GM19043 (cell line): ENCODE measurements at regions not wholly inside any gene's neighbourhood (a gene's known extent, or its start where the extent isn't known, plus 50 kb on each side); places are given as distances from the start of the nearest gene placed in this dataset.

Source experiments
- ATAC-seq: cut with Tn5 transposase; IDR thresholded peaks from one replicate; pipeline ENCODE4 v1.9.1; 2021; ENCODE audit warnings: low read depth; ENCODE audit not compliant: unreplicated experiment

- no peak for ATAC-seq
Observed at GRCh38 chr5:167897371-167897770, 394.1 kb upstream of the WWC1 start.

DNA sequence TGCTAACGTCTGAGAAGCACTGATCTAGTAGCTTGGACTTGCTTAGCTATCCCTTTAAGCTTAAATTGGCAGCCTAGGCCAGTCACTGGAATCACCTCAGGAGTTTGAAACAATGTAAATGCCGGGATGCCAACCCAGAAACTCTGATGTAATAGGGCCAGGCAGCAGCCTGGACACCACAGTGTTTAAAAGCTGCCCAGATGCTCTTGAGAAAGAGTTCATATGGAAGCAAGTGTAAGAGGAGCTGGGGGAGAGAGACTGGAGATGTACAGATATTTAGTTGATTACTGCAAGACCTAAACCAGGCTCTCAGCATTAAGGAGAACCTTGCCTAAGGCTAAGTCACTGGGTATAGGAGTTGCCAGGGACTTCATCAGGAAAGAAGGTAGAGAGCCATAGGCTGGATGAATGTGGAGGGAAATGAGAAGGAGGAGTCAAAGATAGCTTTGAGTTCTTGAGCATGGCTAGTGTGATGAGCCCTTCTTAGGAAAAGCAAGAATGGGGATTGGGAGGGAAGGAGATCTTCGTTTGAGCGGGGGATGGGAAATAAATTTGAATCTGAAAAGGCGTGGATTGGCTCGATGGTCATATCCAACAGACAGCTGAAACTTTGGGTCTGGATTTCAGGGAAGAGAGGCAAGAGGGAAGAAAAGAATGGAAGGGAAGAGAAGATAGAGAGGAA is 392.9 kb upstream of the WWC1 start:
- no peak for ATAC-seq

GRCh38 chr5:167899490-167900070 is 391.9 kb upstream of the WWC1 start:
- ATAC-seq = no peak

DNA sequence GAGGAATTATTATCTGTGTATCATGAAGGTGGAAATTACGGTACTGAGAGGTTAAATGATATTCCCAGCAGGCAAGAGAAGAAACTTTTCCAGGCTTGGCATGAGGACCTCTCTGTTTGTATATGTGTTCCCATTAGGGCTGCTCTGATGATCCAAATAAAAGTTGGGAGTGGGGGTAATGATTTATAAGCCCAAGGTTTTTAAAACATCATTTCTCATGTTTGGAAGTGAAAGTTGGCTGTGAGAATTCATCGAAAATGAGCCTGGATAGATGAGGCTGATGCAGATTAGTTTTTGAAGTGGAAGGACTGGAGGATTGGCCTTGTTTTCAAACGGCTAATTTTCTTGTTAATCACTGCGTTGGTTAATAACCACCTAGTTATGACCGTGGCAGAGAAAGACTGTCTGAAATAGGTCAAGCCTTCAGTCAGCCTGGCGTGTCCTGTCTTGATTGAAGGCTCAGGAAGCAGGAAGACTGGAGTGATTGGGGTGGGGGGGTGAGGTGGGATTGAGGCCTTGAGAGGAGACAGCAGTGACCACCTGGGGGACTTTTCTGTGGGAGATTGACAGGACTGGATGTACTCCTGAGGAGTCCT is 391.0 kb upstream of the WWC1 start:
- ATAC-seq = no peak

GRCh38 chr5:167902298-167902697 is 389.1 kb upstream of the WWC1 start:
- ATAC-seq = no peak

- ATAC-seq = no peak
Observed at GRCh38 chr5:167903243-167903642, 388.2 kb upstream of the WWC1 start.

DNA sequence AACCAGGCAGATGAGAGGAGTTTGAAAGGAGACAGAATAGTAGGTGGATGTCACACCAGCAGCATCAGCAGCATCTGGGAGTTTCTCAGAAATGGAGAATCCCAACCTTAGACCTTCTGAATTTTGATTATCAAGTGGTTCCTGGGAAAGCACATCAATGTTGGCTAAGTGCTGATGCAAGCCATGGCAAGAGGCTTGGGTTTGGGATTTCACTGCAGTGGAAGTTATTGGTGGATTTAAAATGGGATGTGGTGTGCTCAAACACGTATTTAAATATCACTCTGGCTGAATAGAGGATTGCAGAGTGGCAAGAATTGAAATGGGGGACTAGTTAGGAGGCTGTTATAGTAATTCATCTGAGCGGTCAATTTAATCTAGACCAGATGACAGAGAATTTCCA is 387.8 kb upstream of the WWC1 start:
- no peak for ATAC-seq

GRCh38 chr5:167905919-167906853 is 385.3 kb upstream of the WWC1 start:
- ATAC-seq = no peak

- no peak for ATAC-seq
Observed at GRCh38 chr5:167908606-167909005, 382.8 kb upstream of the WWC1 start.

DNA sequence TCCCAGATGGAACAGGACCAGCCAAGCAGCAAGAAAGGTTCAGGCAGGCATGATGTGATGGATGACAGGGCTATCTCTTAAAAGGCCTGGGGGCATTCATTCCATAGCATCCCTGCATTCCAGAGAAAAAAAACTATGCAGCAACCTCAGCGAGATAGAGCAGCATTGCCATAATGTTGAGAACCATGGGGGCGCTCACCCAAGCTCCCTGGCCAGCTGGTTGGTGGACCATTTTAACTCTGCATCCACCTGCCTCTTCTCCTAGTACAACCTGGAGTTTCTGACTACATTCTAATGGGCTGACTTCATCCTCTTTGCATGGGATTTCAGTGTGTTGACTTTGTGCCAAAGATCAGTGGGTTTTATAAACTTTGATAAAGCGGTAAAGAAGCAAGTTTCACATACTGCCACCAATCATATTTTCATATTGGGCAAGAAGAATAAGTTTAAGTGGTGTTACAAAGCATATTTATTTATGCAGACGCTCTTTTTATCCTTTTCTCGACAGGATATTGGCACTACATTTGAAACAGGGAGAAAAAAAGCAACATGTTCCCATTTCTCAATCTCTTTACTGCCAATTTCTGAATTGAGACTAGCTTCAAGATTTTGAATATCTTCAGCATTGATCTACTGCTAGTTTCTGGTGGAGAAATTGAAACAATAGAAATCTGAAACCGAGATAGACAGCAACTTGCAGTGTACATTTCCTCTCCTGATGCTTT is 378.3 kb upstream of the WWC1 start:
- ATAC-seq = no peak

- ATAC-seq = no peak
Observed at GRCh38 chr5:167915237-167915636, 376.2 kb upstream of the WWC1 start.

- no peak for ATAC-seq
Observed at GRCh38 chr5:167916261-167916691, 375.2 kb upstream of the WWC1 start.

- no peak for ATAC-seq
Observed at GRCh38 chr5:167916706-167917105, 374.7 kb upstream of the WWC1 start.

DNA sequence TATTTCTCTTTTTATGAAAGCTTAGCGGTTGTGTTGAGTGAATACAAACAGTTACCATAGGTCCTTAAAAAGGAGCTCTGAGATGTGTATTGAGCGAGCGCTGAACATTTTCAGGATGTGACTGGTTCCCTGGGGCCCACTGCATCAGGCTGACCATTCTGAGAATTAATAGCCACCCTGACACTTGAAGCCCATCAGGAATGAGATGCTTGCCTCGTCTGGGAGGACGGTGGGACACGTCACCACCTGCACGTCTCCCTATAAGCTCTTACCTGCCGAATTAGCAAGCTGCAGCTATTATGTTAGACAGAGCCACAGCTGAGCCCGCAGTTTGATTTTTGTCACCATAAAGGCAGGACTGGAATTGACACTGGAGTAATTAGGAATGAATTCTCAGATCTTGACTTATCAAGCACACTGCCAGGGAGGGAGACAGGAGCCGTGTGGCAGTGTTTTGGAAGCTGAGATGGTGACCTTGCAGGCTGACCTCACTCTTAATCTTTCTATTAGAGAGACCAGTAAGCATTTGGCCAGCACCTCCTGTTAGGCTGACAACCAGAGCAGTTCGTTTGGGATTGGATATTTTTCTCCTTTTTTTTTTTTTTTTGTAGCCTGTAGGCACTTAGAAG is 373.1 kb upstream of the WWC1 start:
- ATAC-seq = no peak

DNA sequence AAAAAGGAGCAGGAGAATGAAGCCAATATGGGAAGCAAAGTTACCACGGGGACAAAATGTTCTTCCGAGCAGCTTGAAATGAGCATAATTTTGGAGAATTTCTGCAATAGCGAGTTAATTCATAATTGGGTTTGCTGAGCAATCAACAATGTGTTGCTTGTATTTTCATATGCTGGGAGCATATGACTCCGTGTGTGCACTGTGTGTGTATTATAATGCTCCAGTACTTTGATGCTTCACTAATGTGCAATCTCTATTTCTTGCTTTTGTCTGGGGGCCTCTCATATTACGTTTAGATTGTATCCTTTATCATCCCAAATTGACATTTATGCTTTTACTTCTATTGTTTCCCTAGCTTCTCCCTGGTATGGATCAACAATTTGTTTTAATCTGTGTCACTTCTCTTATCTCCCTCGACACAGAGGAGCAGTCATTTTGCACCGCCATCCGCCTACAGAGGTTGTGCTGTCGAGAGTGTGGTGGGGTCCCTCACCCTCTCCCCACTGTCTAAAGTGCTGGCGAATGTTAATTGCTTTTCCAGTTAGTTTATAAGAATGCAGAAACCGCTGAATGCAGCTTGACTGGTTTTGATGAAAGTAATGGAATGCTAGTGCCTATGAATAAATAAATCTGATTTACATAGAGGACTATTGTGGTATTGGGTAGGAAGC is 372.5 kb upstream of the WWC1 start:
- no peak for ATAC-seq

GRCh38 chr5:167920589-167920988 is 370.9 kb upstream of the WWC1 start:
- ATAC-seq = no peak

DNA sequence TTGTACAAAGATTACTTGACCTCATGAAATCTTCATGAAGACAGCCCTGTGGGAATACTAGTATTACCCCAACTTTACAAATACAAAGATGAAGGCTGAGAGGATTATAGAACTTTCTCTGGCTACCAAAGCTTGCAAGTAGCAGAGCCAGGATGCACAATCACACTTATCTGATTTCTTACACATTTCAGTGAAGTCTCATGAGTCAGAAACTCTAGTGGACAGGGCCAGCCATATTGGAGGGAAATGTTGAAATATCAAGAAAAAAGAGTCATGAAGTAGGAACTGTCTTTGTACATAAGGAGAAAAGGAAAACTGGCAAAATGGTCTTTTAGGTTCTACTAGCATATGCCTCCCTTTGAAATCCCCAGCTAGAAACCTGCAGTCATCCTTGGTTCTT is 369.6 kb upstream of the WWC1 start:
- no peak for ATAC-seq

DNA sequence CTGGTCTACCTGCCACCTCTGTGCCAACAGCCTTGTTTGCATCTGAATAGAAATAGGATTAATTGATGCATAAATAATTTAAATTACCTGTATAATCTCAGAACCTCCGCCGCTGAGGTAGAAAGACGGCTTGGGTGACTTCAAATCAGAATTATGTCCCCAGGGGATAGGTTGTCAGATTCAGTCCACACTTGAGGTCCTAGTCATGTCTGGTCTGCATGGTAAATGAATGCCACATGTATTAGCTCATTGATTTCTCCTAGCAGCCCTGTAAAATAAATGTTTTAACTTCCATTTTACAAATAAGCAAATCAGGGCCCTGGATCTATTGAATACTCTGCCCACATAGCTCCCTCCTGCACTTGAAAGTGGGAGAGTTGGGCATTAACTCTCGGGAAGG is 368.0 kb upstream of the WWC1 start:
- ATAC-seq = no peak

DNA sequence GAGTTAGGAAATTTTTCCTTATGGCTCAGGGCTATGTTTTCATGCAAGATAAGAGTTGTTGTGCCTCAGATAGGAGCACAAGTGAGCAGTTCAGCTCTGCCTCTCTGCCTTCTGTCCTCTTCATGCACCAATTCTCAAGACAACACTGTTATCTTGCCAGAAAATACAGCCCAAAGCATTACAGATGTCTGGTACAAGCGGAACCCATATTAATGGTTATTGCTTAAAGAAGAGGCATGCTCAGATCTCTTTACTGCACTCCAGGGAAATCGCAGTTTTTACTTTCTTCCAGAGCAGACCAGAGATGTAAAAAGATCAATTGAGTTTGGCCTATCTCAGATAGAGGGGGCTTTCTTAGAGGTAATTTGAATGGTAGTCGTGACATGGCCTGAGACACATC is 361.6 kb upstream of the WWC1 start:
- ATAC-seq = no peak
